ENCODE measurements at regions not wholly inside any gene's neighbourhood (a gene's known extent, or its start where the extent isn't known, plus 50 kb on each side); places are given as distances from the start of the nearest gene placed in this dataset.

DNA sequence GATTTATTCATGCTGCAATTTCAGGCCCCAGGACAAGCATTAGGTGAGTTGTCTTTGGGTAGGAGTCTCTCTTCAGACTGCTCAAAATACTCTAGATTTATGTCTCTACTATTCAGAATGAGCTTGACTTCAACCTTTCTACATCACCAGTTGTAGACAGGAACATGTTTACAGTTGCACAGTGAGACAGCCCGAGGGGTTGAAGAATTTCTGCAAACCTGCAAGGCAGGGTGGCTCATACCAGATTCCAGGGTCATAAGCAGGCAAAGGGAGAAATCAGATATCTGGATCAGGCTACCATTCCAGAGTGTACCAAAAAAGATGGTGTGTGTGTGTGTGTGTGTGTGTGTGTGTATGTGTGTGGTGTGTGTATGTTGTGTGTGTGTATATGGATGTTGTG lies 112.4 kb downstream of the SPP2 start:
- no peak for TF ChIP-seq CTCF (IDR thresholded peaks at IDR 0.05)
- no peak for TF ChIP-seq POLR2A (IDR thresholded peaks at IDR 0.05)

All from body of pancreas (tissue), 4 donors.